Ureter (tissue), 1 donor: ENCODE measurements at regions not wholly inside any gene's neighbourhood (a gene's known extent, or its start where the extent isn't known, plus 50 kb on each side); places are given as distances from the start of the nearest gene placed in this dataset.

Source experiments
- DNase-seq: peaks from one replicate; pipeline ENCODE4 v3.0.0-alpha.2; 2020; ENCODE audit warnings: low spot score
- donor health status: DM: yes; HTN: yes; CAD: no.

- DNase-seq, result no peak
Observed at GRCh38 chr6:53974941-53975340, 136.3 kb upstream of the MLIP start.

GRCh38 chr6:53975941-53976615 is 135.2 kb upstream of the MLIP start:
- no peak for DNase-seq

GRCh38 chr6:53977551-53977950 is 133.7 kb upstream of the MLIP start:
- no peak for DNase-seq

GRCh38 chr6:53979468-53980067 is 131.7 kb upstream of the MLIP start:
- no peak for DNase-seq

GRCh38 chr6:53982366-53983050 is 128.7 kb upstream of the MLIP start:
- DNase-seq, result no peak

- no peak for DNase-seq
Observed at GRCh38 chr6:53983301-53983700, 127.9 kb upstream of the MLIP start.

GRCh38 chr6:53984163-53984562 is 127.1 kb upstream of the MLIP start:
- DNase-seq, result no peak

GRCh38 chr6:53984581-53984980 is 126.7 kb upstream of the MLIP start:
- no peak for DNase-seq

GRCh38 chr6:53985366-53985765 is 125.9 kb upstream of the MLIP start:
- DNase-seq, result no peak

GRCh38 chr6:53986165-53986720 is 125.0 kb upstream of the MLIP start:
- no peak for DNase-seq

GRCh38 chr6:53986721-53987521 is 124.3 kb upstream of the MLIP start:
- DNase-seq, result no peak

GRCh38 chr6:53987522-53987888 is 123.7 kb upstream of the MLIP start:
- no peak for DNase-seq

GRCh38 chr6:53989504-53989903 is 121.7 kb upstream of the MLIP start:
- DNase-seq, result no peak

- no peak for DNase-seq
Observed at GRCh38 chr6:53992522-53992921, 118.7 kb upstream of the MLIP start.

GRCh38 chr6:53994201-53994600 is 117.0 kb upstream of the MLIP start:
- DNase-seq, result no peak

- no peak for DNase-seq
Observed at GRCh38 chr6:53995935-53996334, 115.3 kb upstream of the MLIP start.

GRCh38 chr6:53998303-53998702 is 112.9 kb upstream of the MLIP start:
- no peak for DNase-seq

- no peak for DNase-seq
Observed at GRCh38 chr6:53999088-53999755, 112.0 kb upstream of the MLIP start.

- no peak for DNase-seq
Observed at GRCh38 chr6:54002116-54002515, 109.1 kb upstream of the MLIP start.

- DNase-seq, result no peak
Observed at GRCh38 chr6:54003316-54003715, 107.9 kb upstream of the MLIP start.

GRCh38 chr6:54008589-54008988 is 102.7 kb upstream of the MLIP start:
- no peak for DNase-seq
